Adrenal gland (tissue), 5 donors: ENCODE measurements at regions not wholly inside any gene's neighbourhood (a gene's known extent, or its start where the extent isn't known, plus 50 kb on each side); places are given as distances from the start of the nearest gene placed in this dataset.

Experiments used
- CTCF ChIP-seq, 6 experiments: fragments of 450-650 bp in 4 of 6; fragments of 200-600 bp in 2 of 6; sonication (generic) in 1 of 6; IDR thresholded peaks; 1 replicate in 5 of 6; 2 replicates in 1 of 6; pipeline versions ENCODE4 v1.5.1 to v1.8.0; 2016 to 2021; ENCODE audit warnings: antibody characterized with exemption in 6 of 6, mild to moderate bottlenecking in 2 of 6, moderate library complexity in 1 of 6
- POLR2A ChIP-seq, 2 donors: fragments of 450-650 bp; IDR thresholded peaks; one replicate each; pipeline ENCODE4 v1.6.1; 2017; ENCODE audit warnings: antibody characterized with exemption in 2 of 2, mild to moderate bottlenecking in 2 of 2, moderate library complexity in 1 of 2
- donor health status: DM: no; HTN: no; CAD: no.

GRCh38 chr22:44438056-44438455, 60.0 kb downstream of the RTL6 start:
- no peak for TF ChIP-seq CTCF (IDR thresholded peaks at IDR 0.05)
- no peak for TF ChIP-seq POLR2A (IDR thresholded peaks at IDR 0.05)
